SK-N-SH treated with all-trans-retinoic acid at 6 μM for 48 hours (cell line): ENCODE measurements at regions not wholly inside any gene's neighbourhood (a gene's known extent, or its start where the extent isn't known, plus 50 kb on each side); places are given as distances from the start of the nearest gene placed in this dataset.
"Not testable (repeated sequence)": the region's sequence is repeated elsewhere in the genome, so short reads cannot be mapped to it uniquely, and the experiment has no call there.

Source experiments
- ATAC-seq: fragments of 200-7000 bp; cut with Tn5 transposase; 3 replicates; pipeline ENCODE4 v1.9.1; 2020; ENCODE audit warnings: mild to moderate bottlenecking, moderate library complexity
- ARNTL ChIP-seq: fragments of 450-650 bp; formaldehyde crosslinking; IDR thresholded peaks from 2 replicates; pipeline ENCODE4 v1.5.0; 2020; ENCODE audit warnings: low read depth, mild to moderate bottlenecking, moderate library complexity, borderline replicate concordance
- BACH2 ChIP-seq: fragments of 250-450 bp; sonication (Bioruptor Pico); IDR thresholded peaks from 2 replicates; pipeline ENCODE4 v1.9.0; 2021; ENCODE audit warnings: mild to moderate bottlenecking, borderline replicate concordance
- CREB5 ChIP-seq: fragments of 250-450 bp; sonication (Bioruptor Pico); IDR thresholded peaks from 2 replicates; pipeline ENCODE4 v1.5.1; 2020; ENCODE audit warnings: low read depth, mild to moderate bottlenecking, moderate library complexity
- ESRRG ChIP-seq: fragments of 250-450 bp; sonication (Bioruptor Pico); IDR thresholded peaks from 2 replicates; pipeline ENCODE4 v1.6.1; 2021; ENCODE audit warnings: mild to moderate bottlenecking
- GLIS3 ChIP-seq: fragments of 250-450 bp; sonication (Bioruptor Pico); IDR thresholded peaks from 2 replicates; pipeline ENCODE4 v1.5.0; 2020; ENCODE audit warnings: mild to moderate bottlenecking, moderate library complexity
- ISL1 ChIP-seq: fragments of 250-450 bp; sonication (Bioruptor Pico); IDR thresholded peaks from 2 replicates; pipeline ENCODE4 v2.1.2; 2022; ENCODE audit warnings: mild to moderate bottlenecking, moderate library complexity
- OSR1 ChIP-seq: fragments of 250-450 bp; sonication (Bioruptor Pico); IDR thresholded peaks from 2 replicates; pipeline ENCODE4 v1.8.0; 2022; ENCODE audit warnings: moderate library complexity, mild to moderate bottlenecking, inconsistent platforms
- PATZ1 ChIP-seq: fragments of 250-450 bp; sonication (Bioruptor Pico); IDR thresholded peaks from 2 replicates; pipeline ENCODE4 v1.8.0; 2020; ENCODE audit warnings: mild to moderate bottlenecking, moderate library complexity, borderline replicate concordance
- POU6F1 ChIP-seq: fragments of 250-450 bp; sonication (Bioruptor Pico); IDR thresholded peaks from 2 replicates; pipeline ENCODE4 v1.8.0; 2021; ENCODE audit warnings: low read depth, mild to moderate bottlenecking, moderate library complexity, borderline replicate concordance
- PPARA ChIP-seq: fragments of 250-450 bp; sonication (Bioruptor Pico); IDR thresholded peaks from 2 replicates; pipeline ENCODE4 v1.5.0; 2020; ENCODE audit warnings: mild to moderate bottlenecking, borderline replicate concordance
- RARB ChIP-seq: fragments of 250-450 bp; sonication (Bioruptor Pico); IDR thresholded peaks from 2 replicates; pipeline ENCODE4 v1.8.0; 2021; ENCODE audit warnings: mild to moderate bottlenecking, moderate library complexity
- SNAI2 ChIP-seq: fragments of 250-450 bp; sonication (Bioruptor Pico); IDR thresholded peaks from 2 replicates; pipeline ENCODE4 v1.5.0; 2020; ENCODE audit warnings: mild to moderate bottlenecking, moderate library complexity
- TCF4 ChIP-seq: fragments of 250-450 bp; sonication (Bioruptor Pico); IDR thresholded peaks from 2 replicates; pipeline ENCODE4 v1.8.0; 2021; ENCODE audit warnings: mild to moderate bottlenecking, moderate library complexity, borderline replicate concordance
- TSHZ2 ChIP-seq: fragments of 250-450 bp; sonication (Bioruptor Pico); IDR thresholded peaks from 2 replicates; pipeline ENCODE4 v1.5.0; 2020; ENCODE audit warnings: mild to moderate bottlenecking, moderate library complexity
- ZFP3 ChIP-seq: fragments of 250-450 bp; sonication (Bioruptor Pico); IDR thresholded peaks from 2 replicates; pipeline ENCODE4 v1.5.0; 2020; ENCODE audit warnings: mild to moderate bottlenecking, moderate library complexity
- ZNF565 ChIP-seq: fragments of 450-650 bp; formaldehyde crosslinking; conservative IDR thresholded peaks from 2 replicates; pipeline ENCODE4 v1.5.0; 2020; ENCODE audit warnings: low read depth, mild to moderate bottlenecking, moderate library complexity
- ZNF70 ChIP-seq: fragments of 450-650 bp; formaldehyde crosslinking; IDR thresholded peaks from 2 replicates; pipeline ENCODE4 v1.5.0; 2020; ENCODE audit warnings: mild to moderate bottlenecking, moderate library complexity
- ZNF8 ChIP-seq: fragments of 450-650 bp; formaldehyde crosslinking; IDR thresholded peaks from 2 replicates; pipeline ENCODE4 v1.5.0; 2020; ENCODE audit warnings: mild to moderate bottlenecking, moderate library complexity

- TF ChIP-seq ZNF565 (CRISPR knock-in tag): no peak
- ATAC-seq: no peak
Measured at GRCh38 chr3:13139471-13140065, 66.3 kb upstream of the IQSEC1 start.

- no peak for ATAC-seq
- TF ChIP-seq ZNF565 (CRISPR knock-in tag) (no peak), POU6F1 (no peak), ZNF70 (CRISPR knock-in tag) (no peak), ARNTL (no peak), GLIS3 (CRISPR knock-in tag) (no peak), ZFP3 (CRISPR knock-in tag) (no peak), RARB (no peak), BACH2 (no peak), TSHZ2 (CRISPR knock-in tag) (no peak)
Measured at GRCh38 chr3:13138833-13139145, 65.6 kb upstream of the IQSEC1 start.

- no peak for ATAC-seq
- no peak for TF ChIP-seq ISL1
- TF ChIP-seq OSR1 (CRISPR knock-in tag): no peak
- no peak for TF ChIP-seq TCF4 (CRISPR knock-in tag)
- TF ChIP-seq SNAI2: no peak
- no peak for TF ChIP-seq ARNTL
- TF ChIP-seq, all 23 proteins: peak for 0
Measured at GRCh38 chr3:13137941-13138832, 65.0 kb upstream of the IQSEC1 start.

- ATAC-seq: not testable (repeated sequence)
Measured at GRCh38 chr3:13136848-13137247, 63.6 kb upstream of the IQSEC1 start.

- TF ChIP-seq ZNF70 (CRISPR knock-in tag): no peak
- TF ChIP-seq, all 23 proteins: peak for 0
- ATAC-seq: no peak
Measured at GRCh38 chr3:13136426-13136825, 63.2 kb upstream of the IQSEC1 start.

GRCh38 chr3:13135811-13136321 is 62.6 kb upstream of the IQSEC1 start:
- TF ChIP-seq BACH2: no peak
- TF ChIP-seq ZNF70 (CRISPR knock-in tag): no peak
- TF ChIP-seq CREB5 (CRISPR knock-in tag): no peak
- TF ChIP-seq TCF4 (CRISPR knock-in tag): no peak
- TF ChIP-seq ARNTL: no peak
- no peak for TF ChIP-seq POU6F1
- TF ChIP-seq PPARA (CRISPR knock-in tag): no peak
- no peak for TF ChIP-seq ESRRG
- no peak for TF ChIP-seq TSHZ2 (CRISPR knock-in tag)
- TF ChIP-seq PATZ1 (CRISPR knock-in tag): no peak
- no peak for TF ChIP-seq ZNF8 (CRISPR knock-in tag)
- no peak for ATAC-seq
